Subcutaneous abdominal adipose tissue (tissue), 5 donors: ENCODE measurements at regions not wholly inside any gene's neighbourhood (a gene's known extent, or its start where the extent isn't known, plus 50 kb on each side); places are given as distances from the start of the nearest gene placed in this dataset.

Source experiments
- H3K27ac ChIP-seq: one replicate; pipeline ENCODE4 v1.7.0; 2013; ENCODE audit warnings: low read depth, mild to moderate bottlenecking, inconsistent platforms, low read length, moderate library complexity
- H3K27me3 ChIP-seq, 5 donors: one replicate each; pipeline ENCODE4 v1.7.0; 2013; ENCODE audit warnings: low read length in 5 of 5, inconsistent platforms in 1 of 5; ENCODE audit not compliant: control insufficient read depth in 5 of 5, insufficient read depth in 4 of 5
- H3K36me3 ChIP-seq, 5 donors: one replicate each; pipeline ENCODE4 v1.7.0; 2013; ENCODE audit warnings: low read length in 5 of 5; ENCODE audit not compliant: control insufficient read depth in 5 of 5, insufficient read depth in 5 of 5
- H3K4me1 ChIP-seq, 5 donors: one replicate each; pipeline ENCODE4 v1.7.0; 2013; ENCODE audit warnings: low read length in 5 of 5, mild to moderate bottlenecking in 3 of 5, moderate library complexity in 1 of 5; ENCODE audit not compliant: control insufficient read depth in 5 of 5, insufficient read depth in 5 of 5
- H3K4me3 ChIP-seq, 5 donors: one replicate each; pipeline ENCODE4 v1.7.0; 2013; ENCODE audit warnings: low read length in 5 of 5, low read depth in 1 of 5
- H3K9ac ChIP-seq, 5 donors: one replicate each; pipeline ENCODE4 v1.7.0; 2013; ENCODE audit warnings: low read length in 5 of 5, mild to moderate bottlenecking in 4 of 5, moderate library complexity in 3 of 5
- H3K9me3 ChIP-seq, 5 donors: one replicate each; pipeline ENCODE4 v1.7.0; 2013; ENCODE audit warnings: low read length in 5 of 5; ENCODE audit not compliant: control insufficient read depth in 5 of 5
- donor health status: healthy.
- donor health status: healthy.
- donor health status: healthy.
- donor health status: healthy.
- donor health status: healthy.

GRCh38 chr5:106923409-106923808 lies 747.3 kb downstream of the EFNA5 start:
- H3K4me3 ChIP-seq = no peak overlapping the region
- no peaks in the 10 kb centered on the region for H3K27me3 ChIP-seq
- H3K36me3 ChIP-seq = no peaks in the 10 kb centered on the region
- H3K4me1 ChIP-seq = no peaks in the 10 kb centered on the region
- H3K9ac ChIP-seq = no peak overlapping the region
- peaks cover 0 to 9% (median 3%) of the 10 kb centered on the region in 5 donors for H3K9me3 ChIP-seq
- H3K27ac ChIP-seq = no peak overlapping the region

DNA sequence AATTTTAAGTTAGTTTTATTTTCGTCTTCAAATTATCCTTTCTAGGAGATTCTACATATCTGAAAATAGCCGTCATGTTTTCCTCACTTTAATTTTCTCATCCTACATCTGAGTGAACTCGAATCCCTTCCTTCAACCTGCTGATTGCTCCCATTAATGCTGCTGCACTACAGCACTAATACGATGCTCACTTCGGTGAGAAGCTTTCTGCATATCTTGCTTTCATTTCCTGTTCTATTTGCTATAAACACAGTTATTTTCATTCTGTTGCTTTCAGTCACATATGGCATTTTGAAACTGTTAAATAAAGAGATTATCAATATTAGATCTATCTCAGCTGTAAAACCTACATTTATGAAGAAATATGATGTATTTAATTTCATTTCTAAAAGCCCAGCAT lies 749.2 kb downstream of the EFNA5 start:
- H3K4me3 ChIP-seq = no peak overlapping the region
- H3K36me3 ChIP-seq = no peaks in the 10 kb centered on the region
- H3K4me1 ChIP-seq = no peaks in the 10 kb centered on the region
- H3K27ac ChIP-seq = no peak overlapping the region
- H3K9me3 ChIP-seq = peaks cover 0 to 8% (median 0%) of the 10 kb centered on the region in 5 donors
- H3K9ac ChIP-seq = no peak overlapping the region
- no peaks in the 10 kb centered on the region for H3K27me3 ChIP-seq

GRCh38 chr5:106910486-106910885 lies 760.3 kb downstream of the EFNA5 start:
- H3K27ac ChIP-seq = no peak overlapping the region
- H3K9me3 ChIP-seq = no peaks in the 10 kb centered on the region
- H3K36me3 ChIP-seq = no peaks in the 10 kb centered on the region
- H3K9ac ChIP-seq = no peak overlapping the region
- H3K4me1 ChIP-seq = no peaks in the 10 kb centered on the region
- H3K27me3 ChIP-seq = no peaks in the 10 kb centered on the region
- H3K4me3 ChIP-seq = no peak overlapping the region

GRCh38 chr5:106909716-106910115 lies 761.0 kb downstream of the EFNA5 start:
- H3K4me3 ChIP-seq = no peak overlapping the region
- H3K9me3 ChIP-seq = no peaks in the 10 kb centered on the region
- no peak overlapping the region for H3K9ac ChIP-seq
- no peak overlapping the region for H3K27ac ChIP-seq
- H3K4me1 ChIP-seq = no peaks in the 10 kb centered on the region
- H3K27me3 ChIP-seq = no peaks in the 10 kb centered on the region
- H3K36me3 ChIP-seq = no peaks in the 10 kb centered on the region

DNA sequence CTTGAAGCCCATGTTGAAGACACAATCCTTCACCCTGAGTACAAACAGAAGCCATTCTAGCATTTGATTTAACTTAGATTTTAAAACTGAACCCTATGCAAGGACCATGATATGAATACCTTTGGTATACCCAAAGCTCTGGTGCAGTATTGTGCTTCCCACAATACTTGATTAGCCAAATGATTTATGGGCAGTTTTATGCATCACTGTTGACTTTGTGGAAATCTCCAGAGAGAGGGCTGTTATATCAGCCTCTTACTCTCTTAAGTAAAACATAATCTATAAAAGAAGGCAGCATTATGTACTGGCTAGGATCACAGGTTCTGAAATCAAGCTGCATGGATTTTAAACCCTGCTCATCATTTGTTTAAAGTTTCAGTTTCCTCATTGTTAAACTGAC lies 762.8 kb downstream of the EFNA5 start:
- no peaks in the 10 kb centered on the region for H3K9me3 ChIP-seq
- H3K4me3 ChIP-seq = no peak overlapping the region
- H3K9ac ChIP-seq = no peak overlapping the region
- H3K4me1 ChIP-seq = no peaks in the 10 kb centered on the region
- H3K36me3 ChIP-seq = no peaks in the 10 kb centered on the region
- no peaks in the 10 kb centered on the region for H3K27me3 ChIP-seq
- no peak overlapping the region for H3K27ac ChIP-seq

- H3K9me3 ChIP-seq = no peaks in the 10 kb centered on the region
Observed at GRCh38 chr5:106906199-106906598, 764.5 kb downstream of the EFNA5 start.

GRCh38 chr5:106894964-106895363 lies 775.8 kb downstream of the EFNA5 start:
- Histone ChIP-seq H3K4me1 (no peaks in the 10 kb centered on the region), H3K36me3 (no peaks in the 10 kb centered on the region), H3K27me3 (no peaks in the 10 kb centered on the region), H3K9ac (no peak overlapping the region), H3K4me3 (no peak overlapping the region), H3K9me3 (no peaks in the 10 kb centered on the region), H3K27ac (no peak overlapping the region)

More at GRCh38 chr5:106906199-106906598, 764.5 kb downstream of the EFNA5 start:
- Histone ChIP-seq H3K27me3 (no peaks in the 10 kb centered on the region), H3K27ac (no peak overlapping the region), H3K9ac (no peak overlapping the region), H3K36me3 (no peaks in the 10 kb centered on the region), H3K4me3 (no peak overlapping the region), H3K4me1 (no peaks in the 10 kb centered on the region)

- H3K27ac ChIP-seq = no peak overlapping the region
- H3K27me3 ChIP-seq = no peaks in the 10 kb centered on the region
- no peak overlapping the region for H3K9ac ChIP-seq
- no peaks in the 10 kb centered on the region for H3K9me3 ChIP-seq
- no peaks in the 10 kb centered on the region for H3K4me1 ChIP-seq
- H3K36me3 ChIP-seq = no peaks in the 10 kb centered on the region
- no peak overlapping the region for H3K4me3 ChIP-seq
Observed at GRCh38 chr5:106882035-106882434, 788.7 kb downstream of the EFNA5 start.

DNA sequence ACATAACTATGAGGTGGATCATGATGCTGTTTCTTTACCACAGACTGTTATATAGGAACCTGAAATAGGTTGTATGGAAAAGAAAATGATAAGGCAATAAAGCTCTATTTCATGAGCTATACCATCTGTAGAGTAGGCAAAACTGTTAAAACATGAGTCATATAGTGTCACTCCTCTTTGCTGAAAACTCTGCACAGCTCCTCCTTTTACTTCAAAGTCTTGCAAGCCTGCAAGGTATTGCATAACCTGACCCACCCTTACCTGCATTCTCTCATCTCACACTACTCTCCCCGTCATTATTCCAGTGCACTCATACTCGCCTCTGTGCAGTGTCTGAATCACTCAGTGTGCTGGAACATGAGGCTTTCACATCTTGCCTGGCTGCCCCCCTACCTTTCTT lies 790.1 kb downstream of the EFNA5 start:
- Histone ChIP-seq H3K9ac (no peak overlapping the region), H3K9me3 (peaks cover 0 to 4% (median 0%) of the 10 kb centered on the region in 5 donors), H3K4me3 (no peak overlapping the region), H3K27me3 (no peaks in the 10 kb centered on the region), H3K4me1 (no peaks in the 10 kb centered on the region), H3K27ac (no peak overlapping the region), H3K36me3 (no peaks in the 10 kb centered on the region)

DNA sequence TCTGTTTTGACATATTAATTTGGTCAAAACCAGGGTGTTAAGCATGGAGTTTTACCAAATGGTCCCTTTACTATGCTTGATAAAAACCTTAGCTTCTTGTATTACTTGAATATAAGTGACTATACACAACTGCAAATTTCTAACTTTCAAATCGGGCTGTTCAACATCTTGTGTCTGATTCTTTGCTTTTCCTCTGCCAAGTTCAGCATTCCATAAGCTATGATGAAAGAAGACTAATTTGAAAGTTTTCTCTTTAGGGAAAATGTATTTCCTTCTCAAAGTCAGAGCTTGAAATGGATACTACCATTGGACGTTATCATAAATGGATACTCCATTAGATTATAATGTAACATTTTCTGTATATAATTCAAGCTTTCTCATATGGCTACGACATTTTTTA lies 792.9 kb downstream of the EFNA5 start:
- no peak overlapping the region for H3K27ac ChIP-seq

GRCh38 chr5:106876665-106877194 lies 794.0 kb downstream of the EFNA5 start:
- H3K9me3 ChIP-seq = peaks cover 0 to 4% (median 0%) of the 10 kb centered on the region in 5 donors
- no peak overlapping the region for H3K9ac ChIP-seq
- H3K27ac ChIP-seq = no peak overlapping the region
- H3K4me3 ChIP-seq = no peak overlapping the region
- H3K36me3 ChIP-seq = no peaks in the 10 kb centered on the region
- H3K4me1 ChIP-seq = no peaks in the 10 kb centered on the region
- H3K27me3 ChIP-seq = no peaks in the 10 kb centered on the region

More for the DNA sequence above, 792.9 kb downstream of the EFNA5 start:
- Histone ChIP-seq H3K36me3 (no peaks in the 10 kb centered on the region), H3K9ac (no peak overlapping the region), H3K9me3 (peaks cover 0 to 4% (median 0%) of the 10 kb centered on the region in 5 donors), H3K4me3 (no peak overlapping the region), H3K27me3 (no peaks in the 10 kb centered on the region), H3K4me1 (no peaks in the 10 kb centered on the region)
